ENCODE measurements at regions not wholly inside any gene's neighbourhood (a gene's known extent, or its start where the extent isn't known, plus 50 kb on each side); places are given as distances from the start of the nearest gene placed in this dataset.

DNA sequence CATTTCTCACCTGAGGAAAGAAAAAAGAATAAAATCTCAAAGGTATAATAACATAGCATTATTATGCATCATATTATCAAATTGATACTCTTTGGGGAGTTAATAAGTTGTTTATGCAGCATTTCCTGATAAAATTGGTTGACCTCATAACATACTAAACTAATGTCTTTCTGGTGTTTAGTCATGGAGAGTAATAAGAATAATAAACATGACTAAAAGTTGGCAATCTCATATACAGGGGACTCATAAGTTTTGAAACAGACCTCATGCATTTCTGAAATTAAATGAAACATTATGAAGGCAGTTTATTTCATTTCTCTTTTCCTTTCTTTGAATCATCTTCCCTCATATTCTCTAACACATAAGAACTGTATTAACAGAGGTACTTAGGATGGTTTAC, 60.5 kb upstream of the PRDM1 start:
- DNase-seq (no peak), ATAC-seq (no peak)
- Histone ChIP-seq H3K9me3 (no peaks in the 10 kb centered on the region), H3K36me3 (no peaks in the 10 kb centered on the region), H3K27me3 (peaks cover 0 to 7% (median 0%) of the 10 kb centered on the region in 3 donors), H3K4me1 (no peaks in the 10 kb centered on the region), H3K27ac (no peak overlapping the region), H3K4me3 (no peak overlapping the region)
- intact Hi-C loops (cut with DNase I; ENCODE audit: low total_unique reads) = no loop called here
- no peak for TF ChIP-seq CTCF (IDR thresholded peaks at IDR 0.05 in 4 of 5, conservative IDR thresholded peaks at IDR 0.05 in 1 of 5)
- no peak for TF ChIP-seq POLR2A (IDR thresholded peaks at IDR 0.05)
- in situ Hi-C loops (cut with MboI; ENCODE audit: low sequenced_read_pairs in 4 of 4) = no loop called here

DNA sequence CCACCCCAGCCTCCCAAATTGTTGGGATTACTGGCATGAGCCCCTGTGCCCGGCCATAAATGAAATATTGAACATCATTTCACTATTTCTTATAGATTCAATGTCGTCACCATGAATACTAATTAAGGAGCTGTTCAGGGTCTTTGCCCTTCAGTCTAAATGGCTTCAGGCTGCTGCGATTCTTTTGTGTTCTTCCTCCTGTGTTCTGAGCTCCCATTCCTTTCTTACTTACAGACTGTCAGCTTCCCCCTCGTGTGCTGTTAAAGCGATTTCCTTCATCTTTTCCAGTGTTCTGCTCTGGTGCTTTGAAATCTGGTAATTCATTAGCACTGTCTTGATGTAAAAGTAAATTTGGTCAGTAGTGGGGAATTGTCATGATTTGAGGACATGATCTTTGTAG, 63.3 kb upstream of the PRDM1 start:
- no peak for TF ChIP-seq CTCF (IDR thresholded peaks at IDR 0.05 in 4 of 5, conservative IDR thresholded peaks at IDR 0.05 in 1 of 5)
- no peak for TF ChIP-seq POLR2A (IDR thresholded peaks at IDR 0.05)
- H3K27me3 ChIP-seq = peaks cover 0 to 7% (median 0%) of the 10 kb centered on the region in 3 donors
- no peaks in the 10 kb centered on the region for H3K36me3 ChIP-seq
- H3K4me3 ChIP-seq = no peak overlapping the region
- no peak for ATAC-seq
- H3K9me3 ChIP-seq = no peaks in the 10 kb centered on the region
- no peak overlapping the region for H3K27ac ChIP-seq
- DNase-seq = no peak
- H3K4me1 ChIP-seq = no peaks in the 10 kb centered on the region
- in situ Hi-C loops (cut with MboI; ENCODE audit: low sequenced_read_pairs in 4 of 4) = no loop called here
- intact Hi-C loops (cut with DNase I; ENCODE audit: low total_unique reads) = no loop called here

GRCh38 chr6:106017454-106017853, 68.7 kb upstream of the PRDM1 start:
- H3K36me3 ChIP-seq = no peaks in the 10 kb centered on the region
- intact Hi-C loops (cut with DNase I; ENCODE audit: low total_unique reads) (no loop called here), in situ Hi-C loops (cut with MboI; ENCODE audit: low sequenced_read_pairs in 4 of 4) (no loop called here)
- H3K9me3 ChIP-seq = no peaks in the 10 kb centered on the region
- no peaks in the 10 kb centered on the region for H3K4me1 ChIP-seq
- TF ChIP-seq POLR2A (IDR thresholded peaks at IDR 0.05) (no peak), CTCF (IDR thresholded peaks at IDR 0.05 in 4 of 5, conservative IDR thresholded peaks at IDR 0.05 in 1 of 5) (no peak)
- no peak overlapping the region for H3K27ac ChIP-seq
- H3K27me3 ChIP-seq = no peaks in the 10 kb centered on the region
- no peak for DNase-seq
- no peak overlapping the region for H3K4me3 ChIP-seq
- ATAC-seq = no peak

DNA sequence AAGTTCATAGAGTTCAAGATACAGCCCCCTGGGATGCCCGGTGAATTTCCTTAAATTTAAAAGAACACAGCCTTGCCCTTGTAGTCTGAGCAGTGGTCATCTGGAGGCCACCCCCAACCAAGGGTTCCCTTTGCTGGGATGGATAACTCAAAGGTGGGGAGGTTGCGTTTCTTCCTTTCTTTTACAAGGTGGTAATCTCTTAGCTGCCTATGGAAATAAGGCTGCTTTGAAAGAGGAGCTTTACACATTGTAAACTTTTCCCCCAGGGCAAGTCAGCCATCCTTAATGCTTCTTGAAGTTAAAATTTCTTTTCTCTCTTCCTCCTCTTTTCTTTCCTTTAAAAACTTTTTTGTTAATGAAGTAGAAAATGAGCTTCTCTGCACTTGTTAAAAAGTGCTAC, 71.2 kb upstream of the PRDM1 start:
- H3K36me3 ChIP-seq = no peaks in the 10 kb centered on the region

More for the DNA sequence above, 71.2 kb upstream of the PRDM1 start:
- H3K27ac ChIP-seq = no peak overlapping the region
- intact Hi-C loops (cut with DNase I; ENCODE audit: low total_unique reads) (no loop called here), in situ Hi-C loops (cut with MboI; ENCODE audit: low sequenced_read_pairs in 4 of 4) (no loop called here)
- no peak overlapping the region for H3K4me3 ChIP-seq
- no peaks in the 10 kb centered on the region for H3K4me1 ChIP-seq
- DNase-seq (no peak), ATAC-seq (no peak)
- H3K9me3 ChIP-seq = no peaks in the 10 kb centered on the region
- TF ChIP-seq POLR2A (IDR thresholded peaks at IDR 0.05) (no peak), CTCF (IDR thresholded peaks at IDR 0.05 in 4 of 5, conservative IDR thresholded peaks at IDR 0.05 in 1 of 5) (no peak)
- H3K27me3 ChIP-seq = no peaks in the 10 kb centered on the region

Measured in gastrocnemius medialis (tissue), 4 donors.